Ascending aorta (tissue), 2 donors: ENCODE measurements at regions not wholly inside any gene's neighbourhood (a gene's known extent, or its start where the extent isn't known, plus 50 kb on each side); places are given as distances from the start of the nearest gene placed in this dataset.
A peak's percentile ranks its signal among the peaks of the same experiment; 100 is the strongest.

ENCODE experiments used
- DNase-seq, 2 donors: peaks; one replicate each; pipeline ENCODE4 v3.0.0-alpha.2; 2019; ENCODE audit warnings: low spot score in 2 of 2
- H3K27ac ChIP-seq, 2 donors: fragments of 200-600 bp; sonication (generic); one replicate each; pipeline ENCODE4 v1.5.1; 2016 to 2017; ENCODE audit warnings: mild to moderate bottlenecking in 1 of 2
- H3K27me3 ChIP-seq: fragments of 200-600 bp; sonication (generic); one replicate; pipeline ENCODE4 v1.5.1; 2017
- H3K36me3 ChIP-seq, 2 donors: fragments of 200-600 bp; sonication (generic); one replicate each; pipeline ENCODE4 v1.5.1; 2016
- H3K4me1 ChIP-seq, 2 donors: fragments of 200-600 bp; sonication (generic); one replicate each; pipeline ENCODE4 v1.5.1; 2016 to 2017; ENCODE audit warnings: mild to moderate bottlenecking in 1 of 2
- H3K4me3 ChIP-seq, 2 donors: fragments of 200-600 bp; sonication (generic); one replicate each; pipeline ENCODE4 v1.5.1; 2016 to 2017; ENCODE audit warnings: mild to moderate bottlenecking in 1 of 2
- H3K9me3 ChIP-seq, 2 donors: fragments of 200-600 bp; sonication (generic); one replicate each; pipeline ENCODE4 v1.5.1; 2016
- intact Hi-C: fragments of 100-400 bp; cut with DNase I; formaldehyde crosslinking; loops from one replicate; pipeline ENCODE4 v1.15.1; 2023
- TF ChIP-seq, protein P1 (sequence below), 3 experiments: fragments of 200-600 bp in 2 of 3; fragments of 450-650 bp in 1 of 3; sonication (generic) in 2 of 3; IDR thresholded peaks; one replicate each; pipeline ENCODE4 v1.5.1; 2016 to 2019; ENCODE audit warnings: antibody characterized with exemption in 3 of 3, mild to moderate bottlenecking in 1 of 3, moderate library complexity in 1 of 3

DNA sequence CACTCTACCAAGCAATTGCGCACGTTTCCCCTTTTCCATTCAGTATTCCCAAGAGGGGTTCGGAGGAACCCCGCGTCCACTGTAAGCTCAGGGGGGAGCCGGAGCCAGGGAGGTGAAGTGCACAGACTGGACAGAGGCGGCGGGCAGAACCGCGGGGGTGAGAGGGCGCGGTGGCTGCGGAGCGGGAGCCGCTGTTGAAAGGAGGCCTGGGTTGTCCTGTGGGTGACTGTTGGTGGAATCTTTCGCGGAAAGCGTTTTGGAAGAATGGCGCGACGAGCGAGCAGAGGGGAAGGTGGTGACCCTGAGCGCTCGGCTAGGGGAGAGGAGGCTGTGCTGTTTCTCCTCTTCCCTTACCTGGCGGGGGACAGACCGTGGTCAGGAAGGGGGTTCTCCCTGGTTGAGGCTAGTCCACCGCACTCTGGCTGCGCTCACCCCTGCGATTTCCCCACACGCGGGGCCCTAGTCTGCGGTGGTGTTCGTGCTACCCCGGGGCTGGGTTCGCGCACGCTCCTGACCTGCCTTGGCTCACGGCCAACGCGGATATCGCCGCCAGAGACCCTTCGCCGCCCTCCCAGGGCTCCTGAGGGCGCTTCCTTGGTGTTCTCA lies 92.8 kb downstream of the PRKAB2 start:
- intact Hi-C loops = no loop called here
- TF ChIP-seq, protein P1, sequence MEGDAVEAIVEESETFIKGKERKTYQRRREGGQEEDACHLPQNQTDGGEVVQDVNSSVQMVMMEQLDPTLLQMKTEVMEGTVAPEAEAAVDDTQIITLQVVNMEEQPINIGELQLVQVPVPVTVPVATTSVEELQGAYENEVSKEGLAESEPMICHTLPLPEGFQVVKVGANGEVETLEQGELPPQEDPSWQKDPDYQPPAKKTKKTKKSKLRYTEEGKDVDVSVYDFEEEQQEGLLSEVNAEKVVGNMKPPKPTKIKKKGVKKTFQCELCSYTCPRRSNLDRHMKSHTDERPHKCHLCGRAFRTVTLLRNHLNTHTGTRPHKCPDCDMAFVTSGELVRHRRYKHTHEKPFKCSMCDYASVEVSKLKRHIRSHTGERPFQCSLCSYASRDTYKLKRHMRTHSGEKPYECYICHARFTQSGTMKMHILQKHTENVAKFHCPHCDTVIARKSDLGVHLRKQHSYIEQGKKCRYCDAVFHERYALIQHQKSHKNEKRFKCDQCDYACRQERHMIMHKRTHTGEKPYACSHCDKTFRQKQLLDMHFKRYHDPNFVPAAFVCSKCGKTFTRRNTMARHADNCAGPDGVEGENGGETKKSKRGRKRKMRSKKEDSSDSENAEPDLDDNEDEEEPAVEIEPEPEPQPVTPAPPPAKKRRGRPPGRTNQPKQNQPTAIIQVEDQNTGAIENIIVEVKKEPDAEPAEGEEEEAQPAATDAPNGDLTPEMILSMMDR (IDR thresholded peaks at IDR 0.05) = no peak
- no peak for DNase-seq
- no peak overlapping the region for H3K27ac ChIP-seq
- H3K27me3 ChIP-seq = peaks cover 17% of the 10 kb centered on the region
- peak overlapping the region in 1 of 2 donors; percentile 43 for H3K4me3 ChIP-seq
- H3K9me3 ChIP-seq = no peaks in the 10 kb centered on the region
- peaks cover 2 to 12% of the 10 kb centered on the region in 2 donors for H3K4me1 ChIP-seq
- H3K36me3 ChIP-seq = no peaks in the 10 kb centered on the region

DNA sequence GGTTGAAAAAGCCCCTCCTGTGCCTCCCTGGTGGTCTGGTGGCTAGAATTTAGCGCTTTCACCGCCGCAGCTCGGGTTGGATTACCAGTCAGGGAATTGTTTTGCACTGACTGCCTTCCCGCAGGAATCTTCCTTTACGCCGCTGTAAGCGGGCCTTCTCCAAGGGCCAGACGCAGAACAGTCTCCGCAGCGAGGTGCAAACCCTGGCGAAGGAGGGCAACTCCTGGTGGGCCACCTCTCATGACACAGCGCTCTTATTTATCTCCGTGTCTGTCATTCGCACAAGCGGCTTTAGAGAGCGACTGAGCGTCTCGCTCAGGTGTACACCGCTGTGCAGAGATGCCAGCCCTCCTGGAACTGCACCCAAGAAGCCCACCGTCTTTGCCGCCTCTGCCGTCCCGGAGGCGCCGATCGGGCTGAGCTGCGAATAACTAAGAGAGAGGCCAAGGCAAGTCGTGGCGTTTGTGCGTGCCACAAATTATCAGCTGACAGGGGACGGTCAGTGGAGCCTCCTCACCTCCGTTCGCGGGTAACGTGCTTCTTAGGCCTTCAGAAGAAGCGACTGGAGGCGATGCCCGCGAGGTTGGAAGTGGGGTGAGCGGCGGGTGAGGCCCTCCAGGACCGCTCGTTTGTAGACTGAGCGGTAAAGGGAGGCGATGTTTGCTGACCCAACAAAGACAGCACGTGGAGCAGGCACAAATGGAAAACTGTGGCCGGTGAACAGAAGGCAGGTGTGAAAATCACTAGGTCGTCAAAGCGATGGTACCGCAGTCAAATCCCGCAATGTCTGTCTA lies 93.5 kb downstream of the PRKAB2 start:
- Histone ChIP-seq H3K4me1 (peaks cover 0 to 12% of the 10 kb centered on the region in 2 donors), H3K9me3 (no peaks in the 10 kb centered on the region), H3K27me3 (peaks cover 17% of the 10 kb centered on the region), H3K4me3 (no peak overlapping the region), H3K27ac (no peak overlapping the region), H3K36me3 (no peaks in the 10 kb centered on the region)
- DNase-seq = no peak
- intact Hi-C loops = no loop called here
- TF ChIP-seq, protein P1 (IDR thresholded peaks at IDR 0.05) = no peak

DNA sequence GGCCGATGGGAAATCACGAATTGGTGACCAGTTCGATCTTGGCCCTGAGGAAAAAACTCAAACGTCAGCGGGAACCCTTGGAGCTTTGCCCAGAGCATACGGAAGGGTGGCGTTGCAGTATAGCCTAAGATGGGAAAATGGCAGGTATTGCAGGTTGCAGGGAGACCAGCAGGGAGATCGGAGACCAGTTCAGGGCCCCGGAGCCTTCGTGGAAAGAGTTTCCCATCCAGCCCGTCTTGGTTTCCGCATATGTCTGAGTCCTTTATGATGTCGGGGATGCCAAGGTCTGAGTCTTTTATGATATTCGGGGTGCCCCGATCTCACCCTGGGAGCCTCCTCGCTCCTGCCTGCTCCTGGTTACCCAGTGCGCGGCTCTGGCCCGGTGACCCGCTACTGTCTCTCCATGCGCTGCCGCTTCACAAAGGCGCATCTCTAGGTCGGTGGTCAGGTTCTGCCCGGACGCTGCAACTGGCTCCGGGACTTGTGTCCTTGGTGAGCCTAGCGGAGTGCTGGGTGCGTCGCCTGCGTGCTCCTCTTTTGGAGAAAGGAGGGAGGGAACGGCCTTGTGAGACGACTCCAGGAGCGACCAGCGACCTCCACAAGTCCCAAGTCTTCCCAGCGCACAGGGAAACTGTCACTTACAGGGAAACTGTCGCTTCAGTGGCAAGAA lies 94.2 kb downstream of the PRKAB2 start:
- DNase-seq = no peak
- Histone ChIP-seq H3K27me3 (peaks cover 17% of the 10 kb centered on the region), H3K4me1 (peaks cover 0 to 12% of the 10 kb centered on the region in 2 donors), H3K4me3 (no peak overlapping the region), H3K9me3 (no peaks in the 10 kb centered on the region), H3K27ac (no peak overlapping the region), H3K36me3 (no peaks in the 10 kb centered on the region)
- intact Hi-C loops = no loop called here
- TF ChIP-seq, protein P1 (IDR thresholded peaks at IDR 0.05) = no peak

DNA sequence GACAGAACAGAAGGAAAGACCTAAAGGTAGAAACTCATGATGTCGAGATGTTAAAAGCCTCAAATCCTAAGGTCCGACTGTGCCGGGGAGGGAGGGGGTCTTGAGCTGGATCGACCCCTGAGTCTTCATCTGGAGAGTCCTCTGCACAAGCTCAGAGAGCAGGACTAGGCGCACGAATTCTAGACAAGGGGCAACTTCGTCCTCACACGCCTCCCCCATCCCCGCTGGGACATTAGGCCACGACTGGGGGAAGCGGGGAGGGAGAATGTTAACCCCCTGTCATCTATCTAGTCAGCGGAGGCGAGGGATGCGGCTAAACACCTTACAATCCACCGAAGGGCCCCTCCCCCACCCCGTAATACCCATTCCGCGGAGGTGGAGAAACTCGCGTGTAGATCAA lies 94.7 kb downstream of the PRKAB2 start:
- H3K27ac ChIP-seq = no peak overlapping the region
- TF ChIP-seq, protein P1 (IDR thresholded peaks at IDR 0.05) = no peak
- no peak for DNase-seq
- no peak overlapping the region for H3K4me3 ChIP-seq
- H3K9me3 ChIP-seq = no peaks in the 10 kb centered on the region
- no peaks in the 10 kb centered on the region for H3K36me3 ChIP-seq
- H3K4me1 ChIP-seq = peaks cover 0 to 12% of the 10 kb centered on the region in 2 donors
- H3K27me3 ChIP-seq = peaks cover 17% of the 10 kb centered on the region
- intact Hi-C loops = no loop called here

DNA sequence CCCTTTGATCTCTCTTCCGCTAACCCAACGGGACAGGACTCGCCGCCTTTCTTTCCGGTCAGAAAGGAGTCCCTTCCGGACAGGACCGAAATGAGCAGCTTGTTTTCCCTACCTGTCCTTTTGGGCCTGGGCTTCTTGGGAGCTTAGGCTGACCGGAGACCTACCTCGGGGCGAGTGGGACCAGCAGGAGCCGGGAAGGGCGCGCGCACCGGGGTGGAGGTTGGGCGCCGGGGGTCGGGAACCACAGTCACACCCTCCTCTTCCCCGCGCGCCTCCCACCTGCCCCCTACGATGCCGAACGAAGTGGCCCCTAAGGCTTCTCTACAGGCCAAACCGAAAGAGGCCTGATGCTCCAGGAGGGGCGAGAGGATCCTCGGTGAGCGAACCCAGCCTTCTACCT lies 95.2 kb downstream of the PRKAB2 start:
- Histone ChIP-seq H3K4me1 (peaks cover 0 to 12% of the 10 kb centered on the region in 2 donors), H3K4me3 (no peak overlapping the region), H3K9me3 (no peaks in the 10 kb centered on the region), H3K27me3 (peaks cover 17% of the 10 kb centered on the region), H3K27ac (no peak overlapping the region), H3K36me3 (no peaks in the 10 kb centered on the region)
- DNase-seq = no peak
- intact Hi-C loops = no loop called here
- TF ChIP-seq, protein P1 (IDR thresholded peaks at IDR 0.05) = no peak
